ENCODE measurements at regions not wholly inside any gene's neighbourhood (a gene's known extent, or its start where the extent isn't known, plus 50 kb on each side); places are given as distances from the start of the nearest gene placed in this dataset.

DNA sequence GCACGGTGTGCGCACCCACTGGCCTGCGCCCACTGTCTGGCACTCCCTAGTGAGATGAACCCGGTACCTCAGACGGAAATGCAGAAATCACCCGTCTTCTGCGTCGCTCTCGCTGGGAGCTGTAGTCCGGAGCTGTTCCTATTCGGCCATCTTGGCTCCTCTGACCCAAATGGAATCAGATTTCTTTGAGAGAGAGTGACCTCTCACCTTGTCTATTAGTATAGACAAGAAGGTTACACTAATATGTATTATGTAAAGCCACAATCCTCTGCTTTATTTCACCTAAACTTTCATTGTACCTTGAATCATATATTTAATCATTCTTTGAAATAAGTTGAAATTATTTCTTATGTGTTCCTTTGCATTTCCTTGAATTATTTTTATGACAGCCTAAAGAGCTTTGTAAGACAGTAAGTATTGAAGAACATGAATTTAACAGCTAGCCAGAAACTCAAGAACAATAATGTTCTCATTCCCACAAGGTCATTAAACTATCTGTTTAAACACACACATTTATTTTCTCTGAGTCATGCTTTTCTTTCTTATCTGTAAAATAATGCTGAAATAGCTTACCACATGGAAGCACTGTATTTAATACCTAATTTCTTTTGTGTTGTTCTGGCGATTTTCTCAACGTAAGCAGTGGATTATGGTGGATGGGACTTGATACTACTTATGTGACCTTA is 91.8 kb upstream of the DMRTA1 start:
- H3K9ac ChIP-seq (ENCODE audit: control insufficient read depth, insufficient read depth, low read length) = no peak overlapping the region
- H3K36me3 ChIP-seq (ENCODE audit: control insufficient read depth in 2 of 2, insufficient read depth in 2 of 2, low read length in 1 of 2) = no peaks in the 10 kb centered on the region
- SMC1A ChIA-PET (ENCODE audit: uncharacterized antibody, unreplicated experiment) = no interaction called here
- no TSS peak for BruUV-seq (replicated peaks)
- RAD21 ChIA-PET (ENCODE audit: unreplicated experiment) = no interaction called here
- TF ChIP-seq CHD1 (IDR thresholded peaks at IDR 0.05; ENCODE audit: low read depth, low read length) = no peak
- no peak for TF ChIP-seq CEBPZ (IDR thresholded peaks at IDR 0.05; ENCODE audit: low read depth, low read length)
- no peak for TF ChIP-seq CBX3 (IDR thresholded peaks at IDR 0.05; ENCODE audit: borderline replicate concordance, low read depth)
- no peak for TF ChIP-seq ZNF384 (IDR thresholded peaks at IDR 0.05; ENCODE audit: borderline replicate concordance, low read depth, low read length)
- TF ChIP-seq SMC3 (IDR thresholded peaks at IDR 0.05; ENCODE audit: borderline replicate concordance, low read length) = no peak
- TF ChIP-seq, protein P1, sequence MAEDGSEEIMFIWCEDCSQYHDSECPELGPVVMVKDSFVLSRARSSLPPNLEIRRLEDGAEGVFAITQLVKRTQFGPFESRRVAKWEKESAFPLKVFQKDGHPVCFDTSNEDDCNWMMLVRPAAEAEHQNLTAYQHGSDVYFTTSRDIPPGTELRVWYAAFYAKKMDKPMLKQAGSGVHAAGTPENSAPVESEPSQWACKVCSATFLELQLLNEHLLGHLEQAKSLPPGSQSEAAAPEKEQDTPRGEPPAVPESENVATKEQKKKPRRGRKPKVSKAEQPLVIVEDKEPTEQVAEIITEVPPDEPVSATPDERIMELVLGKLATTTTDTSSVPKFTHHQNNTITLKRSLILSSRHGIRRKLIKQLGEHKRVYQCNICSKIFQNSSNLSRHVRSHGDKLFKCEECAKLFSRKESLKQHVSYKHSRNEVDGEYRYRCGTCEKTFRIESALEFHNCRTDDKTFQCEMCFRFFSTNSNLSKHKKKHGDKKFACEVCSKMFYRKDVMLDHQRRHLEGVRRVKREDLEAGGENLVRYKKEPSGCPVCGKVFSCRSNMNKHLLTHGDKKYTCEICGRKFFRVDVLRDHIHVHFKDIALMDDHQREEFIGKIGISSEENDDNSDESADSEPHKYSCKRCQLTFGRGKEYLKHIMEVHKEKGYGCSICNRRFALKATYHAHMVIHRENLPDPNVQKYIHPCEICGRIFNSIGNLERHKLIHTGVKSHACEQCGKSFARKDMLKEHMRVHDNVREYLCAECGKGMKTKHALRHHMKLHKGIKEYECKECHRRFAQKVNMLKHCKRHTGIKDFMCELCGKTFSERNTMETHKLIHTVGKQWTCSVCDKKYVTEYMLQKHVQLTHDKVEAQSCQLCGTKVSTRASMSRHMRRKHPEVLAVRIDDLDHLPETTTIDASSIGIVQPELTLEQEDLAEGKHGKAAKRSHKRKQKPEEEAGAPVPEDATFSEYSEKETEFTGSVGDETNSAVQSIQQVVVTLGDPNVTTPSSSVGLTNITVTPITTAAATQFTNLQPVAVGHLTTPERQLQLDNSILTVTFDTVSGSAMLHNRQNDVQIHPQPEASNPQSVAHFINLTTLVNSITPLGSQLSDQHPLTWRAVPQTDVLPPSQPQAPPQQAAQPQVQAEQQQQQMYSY (CRISPR knock-in tag; IDR thresholded peaks at IDR 0.05) = no peak
- no peak for TF ChIP-seq CREB1 (IDR thresholded peaks at IDR 0.05; ENCODE audit: low read depth)
- no peak for TF ChIP-seq NFYB (IDR thresholded peaks at IDR 0.05; ENCODE audit: insufficient read depth, low read depth, low read length)
- TF ChIP-seq PAX5 (IDR thresholded peaks at IDR 0.05; ENCODE audit: borderline replicate concordance, low read depth, low read length) = no peak
- no peak for TF ChIP-seq LARP7 (IDR thresholded peaks at IDR 0.05)
- TF ChIP-seq KDM1A (IDR thresholded peaks at IDR 0.05; ENCODE audit: borderline replicate concordance) = no peak
- no peak for TF ChIP-seq NR2C2 (IDR thresholded peaks at IDR 0.05; ENCODE audit: borderline replicate concordance, control insufficient read depth, insufficient read length, low read depth)
- H3K9me3 ChIP-seq (replicated peaks; ENCODE audit: control insufficient read depth, insufficient read depth, low read length) = no peaks in the 10 kb centered on the region
- H3K27me3 ChIP-seq (replicated peaks in 1 of 2; ENCODE audit: control insufficient read depth in 2 of 2, insufficient read depth in 2 of 2, low read length in 1 of 2) = no peaks in the 10 kb centered on the region
- no peak for DNase-seq (ENCODE audit: low read depth, low spot score)
- in situ Hi-C loops (cut with MboI) (no loop called here), intact Hi-C loops (cut with micrococcal nuclease; ENCODE audit: unreplicated experiment) (no loop called here)
- WGBS (ENCODE audit: insufficient coverage, insufficient replicate concordance, low lambda C conversion rate, missing lambda C conversion rate) = 65% methylated on average over 10 of the region's 13 CpGs
- H3K27ac ChIP-seq (ENCODE audit: control insufficient read depth, insufficient read depth) = no peak overlapping the region
- no peak for FAIRE-seq
- H3K79me2 ChIP-seq (ENCODE audit: control insufficient read depth, insufficient read depth, low read length) = no peaks in the 10 kb centered on the region
- no peak overlapping the region for H3K4me2 ChIP-seq (ENCODE audit: control insufficient read depth, insufficient read depth)
- H3K4me3 ChIP-seq = no peak overlapping the region
- POLR2A ChIA-PET = no interaction called here
- ATAC-seq = no peak
- no peaks in the 10 kb centered on the region for H4K20me1 ChIP-seq (ENCODE audit: control insufficient read depth, insufficient read depth)
- CTCF ChIA-PET = no interaction called here
- H2AFZ ChIP-seq (ENCODE audit: control insufficient read depth, low read depth, low read length) = no peak overlapping the region
- H3K4me1 ChIP-seq (ENCODE audit: control insufficient read depth, insufficient read depth, low read length) = no peaks in the 10 kb centered on the region
